NCI-H82 (cell line): ENCODE measurements at regions not wholly inside any gene's neighbourhood (a gene's known extent, or its start where the extent isn't known, plus 50 kb on each side); places are given as distances from the start of the nearest gene placed in this dataset.
A peak's percentile ranks its signal among the peaks of the same experiment; 100 is the strongest.

Experiments used
- DNase-seq: peaks from one replicate; lab custom pipeline; 2025; lab: John Stamatoyannopoulos, UW

- no peak for DNase-seq
Observed at GRCh38 chr7:16223963-16224707, 197.2 kb downstream of the CRPPA start.

GRCh38 chr7:16212610-16213009, 208.7 kb downstream of the CRPPA start:
- no peak for DNase-seq

- no peak for DNase-seq
Observed at GRCh38 chr7:16212032-16212431, 209.3 kb downstream of the CRPPA start.

GRCh38 chr7:16211402-16211925, 209.9 kb downstream of the CRPPA start:
- no peak for DNase-seq

- no peak for DNase-seq
Observed at GRCh38 chr7:16210171-16210570, 211.2 kb downstream of the CRPPA start.

GRCh38 chr7:16207321-16207720, 214.0 kb downstream of the CRPPA start:
- no peak for DNase-seq

- DNase-seq, result peak; percentile 7
Observed at GRCh38 chr7:16205466-16205865, 215.9 kb downstream of the CRPPA start.

- DNase-seq, result peak; percentile 51
Observed at GRCh38 chr7:16204953-16205352, 216.4 kb downstream of the CRPPA start.

- DNase-seq, result peak; percentile 26
Observed at GRCh38 chr7:16203065-16203464, 218.3 kb downstream of the CRPPA start.

- DNase-seq, result no peak
Observed at GRCh38 chr7:16202303-16202702, 219.0 kb downstream of the CRPPA start.

- no peak for DNase-seq
Observed at GRCh38 chr7:16200591-16200990, 220.7 kb downstream of the CRPPA start.

GRCh38 chr7:16193631-16194030, 227.7 kb downstream of the CRPPA start:
- DNase-seq, result no peak

GRCh38 chr7:16189026-16189715, 232.2 kb downstream of the CRPPA start:
- DNase-seq, result no peak

- no peak for DNase-seq
Observed at GRCh38 chr7:16187131-16187530, 234.2 kb downstream of the CRPPA start.

- no peak for DNase-seq
Observed at GRCh38 chr7:16178585-16178984, 242.8 kb downstream of the CRPPA start.

GRCh38 chr7:16178092-16178491, 243.2 kb downstream of the CRPPA start:
- peak; percentile 30 for DNase-seq

- DNase-seq, result no peak
Observed at GRCh38 chr7:16174253-16174652, 247.1 kb downstream of the CRPPA start.

GRCh38 chr7:16172366-16172765, 249.0 kb downstream of the CRPPA start:
- no peak for DNase-seq

- DNase-seq, result no peak
Observed at GRCh38 chr7:16171928-16172327, 249.4 kb downstream of the CRPPA start.

- DNase-seq, result no peak
Observed at GRCh38 chr7:16170671-16171070, 250.7 kb downstream of the CRPPA start.

- DNase-seq, result no peak
Observed at GRCh38 chr7:16169537-16169936, 251.8 kb downstream of the CRPPA start.

- DNase-seq, result no peak
Observed at GRCh38 chr7:16167526-16167925, 253.8 kb downstream of the CRPPA start.

- DNase-seq, result no peak
Observed at GRCh38 chr7:16144361-16144760, 277.0 kb downstream of the CRPPA start.
